DMS114 treated with DMSO at 0.1 percent for 48 hours (cell line): ENCODE measurements at regions not wholly inside any gene's neighbourhood (a gene's known extent, or its start where the extent isn't known, plus 50 kb on each side); places are given as distances from the start of the nearest gene placed in this dataset.
"Not testable (repeated sequence)": the region's sequence is repeated elsewhere in the genome, so short reads cannot be mapped to it uniquely, and the experiment has no call there.

Source experiments
- DNase-seq: peaks from one replicate; lab custom pipeline; 2025; ENCODE audit not compliant: unreplicated experiment; lab: John Stamatoyannopoulos, UW

DNA sequence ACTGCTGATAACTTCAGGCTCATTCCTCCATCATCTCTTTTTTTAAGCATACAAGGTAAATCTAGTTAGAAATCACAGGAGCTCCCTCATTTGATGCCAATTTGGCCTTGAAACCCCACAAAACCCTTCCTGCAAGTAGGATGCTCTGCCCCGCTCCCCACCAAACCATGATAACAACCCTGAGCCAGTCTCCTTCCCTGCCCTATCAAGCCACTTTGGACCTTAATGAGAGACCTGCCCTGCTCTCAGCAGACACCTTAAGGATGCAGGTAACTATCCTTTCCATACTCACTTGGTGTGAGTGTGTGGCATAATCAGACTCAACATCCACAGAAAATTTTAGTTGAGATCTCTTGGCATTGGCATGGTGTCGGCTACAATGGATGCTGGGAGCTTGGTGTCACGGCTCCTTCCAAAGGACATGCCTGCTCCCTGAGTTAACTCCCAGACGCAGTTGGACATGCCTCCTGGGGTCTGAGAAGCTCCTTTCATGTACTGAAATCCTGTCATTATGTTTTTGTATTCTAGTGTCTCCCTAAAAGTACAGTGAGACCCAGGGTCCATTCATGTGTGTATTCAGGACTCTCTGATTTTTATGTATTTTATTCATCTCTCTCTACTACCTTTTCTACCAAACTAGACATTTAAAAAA is 801.4 kb downstream of the TMEM121 start:
- not testable (repeated sequence) for DNase-seq

- DNase-seq, result not testable (repeated sequence)
Observed at GRCh38 chr14:106329243-106329642, 802.9 kb downstream of the TMEM121 start.

DNA sequence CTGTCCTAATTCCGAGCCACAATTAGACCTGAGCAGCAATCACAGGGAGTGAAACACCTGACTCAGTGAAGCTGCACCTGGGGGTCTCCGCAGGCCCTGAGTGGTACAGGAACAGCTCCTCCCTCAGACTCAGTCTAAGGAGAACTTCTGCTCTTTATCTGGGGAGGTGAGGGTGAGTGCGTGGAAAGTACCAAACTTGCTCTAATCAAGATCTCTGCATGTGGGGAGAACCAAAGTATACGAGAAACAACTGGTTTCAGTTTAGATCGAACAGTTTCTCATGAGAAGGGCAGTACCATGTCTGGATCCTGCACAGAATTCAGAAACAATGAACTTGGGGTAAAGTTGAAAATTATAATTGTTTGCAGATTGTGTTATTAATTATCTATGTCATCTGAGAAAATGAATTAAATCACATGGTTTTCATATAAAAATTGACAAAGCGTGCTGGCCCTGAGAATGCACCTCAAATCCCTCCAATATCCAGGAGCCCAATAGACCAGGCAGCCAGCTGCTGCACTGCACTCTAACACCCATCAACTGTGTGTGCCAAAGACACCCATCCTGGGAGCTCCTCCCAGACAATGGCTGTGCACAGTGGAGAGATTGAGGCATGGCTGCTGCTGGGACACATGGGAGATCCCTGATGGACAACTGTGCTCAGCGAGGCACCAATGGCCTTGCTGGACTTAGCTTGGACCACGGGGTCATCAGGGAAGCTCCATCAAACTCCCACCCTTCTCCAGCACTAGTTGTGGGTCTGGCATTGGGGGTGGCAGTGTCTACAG is 803.8 kb downstream of the TMEM121 start:
- DNase-seq, result not testable (repeated sequence)

DNA sequence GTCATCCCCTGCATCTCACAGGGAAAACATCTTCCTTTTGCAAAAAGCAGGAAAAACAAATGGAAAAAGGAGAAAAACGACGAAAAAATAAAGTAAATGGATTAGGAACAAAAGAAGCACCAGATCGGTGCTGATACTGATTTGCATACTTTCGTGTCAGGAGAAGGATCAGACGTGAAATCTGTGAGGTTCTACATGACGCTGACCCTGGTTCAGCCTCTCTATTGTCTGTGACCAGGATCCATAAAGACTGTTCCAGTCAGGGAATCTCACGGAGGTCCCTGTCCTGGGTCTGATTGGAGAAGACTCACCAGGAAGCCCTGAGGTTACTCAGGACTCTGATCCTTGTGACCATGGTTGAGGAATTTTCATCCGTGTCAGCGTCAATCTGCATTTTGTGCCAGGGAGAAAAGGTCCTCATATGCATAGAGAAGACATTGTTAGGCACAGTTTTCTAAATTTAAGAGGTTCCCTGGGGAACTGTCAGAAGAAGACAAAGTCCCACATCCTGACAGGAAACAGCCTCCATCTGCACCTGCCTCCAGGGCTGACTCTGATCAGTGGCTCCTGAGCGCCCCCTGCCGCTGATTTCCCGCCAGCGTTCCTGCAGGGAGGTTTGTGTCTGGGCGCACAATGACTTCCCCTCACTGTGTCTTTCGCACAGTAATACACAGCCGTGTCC is 808.2 kb downstream of the TMEM121 start:
- DNase-seq, result not testable (repeated sequence)

GRCh38 chr14:106335110-106335429 is 808.7 kb downstream of the TMEM121 start:
- not testable (repeated sequence) for DNase-seq

- DNase-seq, result not testable (repeated sequence)
Observed at GRCh38 chr14:106338775-106339174, 812.4 kb downstream of the TMEM121 start.

DNA sequence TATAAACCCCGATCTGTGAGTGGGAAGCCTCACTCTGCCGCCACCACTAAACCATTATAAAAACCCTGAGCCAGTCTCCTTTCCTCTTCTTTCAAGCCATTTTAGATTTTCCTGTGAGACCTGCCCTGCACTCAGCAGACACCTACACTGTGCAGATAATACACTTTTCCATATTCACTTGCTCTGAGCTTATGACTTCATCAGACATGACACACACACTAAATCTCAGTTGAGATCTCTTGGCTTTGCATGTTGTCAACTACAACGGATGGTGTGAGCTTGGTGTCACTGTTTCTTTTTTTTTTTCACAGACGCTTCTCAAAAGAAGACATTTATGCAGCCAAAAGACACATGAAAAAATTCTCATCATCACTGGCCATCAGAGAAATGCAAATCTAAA is 814.3 kb downstream of the TMEM121 start:
- not testable (repeated sequence) for DNase-seq

GRCh38 chr14:106341161-106341560 is 814.8 kb downstream of the TMEM121 start:
- DNase-seq, result not testable (repeated sequence)

- no peak for DNase-seq
Observed at GRCh38 chr14:106343626-106344025, 817.2 kb downstream of the TMEM121 start.

GRCh38 chr14:106344065-106344614 is 817.8 kb downstream of the TMEM121 start:
- DNase-seq, result not testable (repeated sequence)

DNA sequence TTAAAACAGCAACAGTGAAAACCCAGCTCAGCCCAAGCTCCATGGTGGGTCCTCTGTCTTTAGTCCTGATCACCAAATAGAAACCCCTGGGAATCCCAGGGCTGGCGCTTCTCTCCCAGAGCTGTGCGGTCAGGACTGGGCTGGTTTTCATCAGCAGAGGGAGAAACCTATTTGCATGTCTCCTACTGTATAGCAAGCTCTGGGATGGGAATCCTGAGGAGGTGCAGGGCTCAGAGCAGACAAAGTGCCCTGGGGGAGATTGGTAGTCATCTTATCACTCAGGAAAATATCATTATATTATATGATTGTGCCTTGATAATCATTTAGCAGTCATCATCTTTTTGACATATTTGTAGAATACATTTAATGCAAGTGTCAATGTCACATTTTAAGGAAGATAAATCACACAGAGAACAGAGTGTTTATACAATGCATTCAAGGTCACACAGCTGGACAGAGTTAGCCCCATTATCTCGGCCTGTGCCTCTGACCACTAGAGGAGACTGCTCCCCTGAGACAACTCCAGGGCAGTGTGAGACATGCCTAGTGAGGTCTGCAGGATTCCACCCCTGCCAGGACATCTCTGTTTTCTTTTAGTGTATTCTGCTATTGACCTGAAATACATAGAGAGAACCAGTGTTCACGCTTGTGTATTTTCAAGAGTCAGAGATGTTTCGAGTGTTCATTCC is 818.6 kb downstream of the TMEM121 start:
- not testable (repeated sequence) for DNase-seq

GRCh38 chr14:106346084-106346483 is 819.7 kb downstream of the TMEM121 start:
- no peak for DNase-seq

- no peak for DNase-seq
Observed at GRCh38 chr14:106346534-106347290, 820.3 kb downstream of the TMEM121 start.

DNA sequence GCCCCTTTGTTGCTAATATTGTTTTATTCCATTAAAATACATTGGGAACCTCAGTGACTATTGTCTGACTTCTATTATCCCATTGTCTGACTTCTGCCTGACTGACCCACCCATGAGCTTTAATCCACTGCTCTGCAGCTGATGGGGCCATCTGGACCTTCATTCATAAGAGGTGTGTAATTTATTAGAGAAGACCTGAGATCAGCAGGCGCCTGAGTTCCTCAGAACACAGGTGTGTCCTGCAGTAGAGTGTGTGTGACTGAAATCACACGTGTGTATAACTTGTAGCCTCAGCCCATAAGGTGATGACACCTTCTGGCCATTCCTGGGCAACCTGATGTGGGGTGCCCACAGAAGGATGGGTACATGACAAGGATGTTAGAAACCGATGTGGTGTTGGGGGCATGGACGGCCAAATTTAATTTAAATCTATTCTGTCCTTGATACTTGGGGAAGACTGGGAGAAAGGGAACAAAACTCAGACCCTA is 821.0 kb downstream of the TMEM121 start:
- no peak for DNase-seq

DNA sequence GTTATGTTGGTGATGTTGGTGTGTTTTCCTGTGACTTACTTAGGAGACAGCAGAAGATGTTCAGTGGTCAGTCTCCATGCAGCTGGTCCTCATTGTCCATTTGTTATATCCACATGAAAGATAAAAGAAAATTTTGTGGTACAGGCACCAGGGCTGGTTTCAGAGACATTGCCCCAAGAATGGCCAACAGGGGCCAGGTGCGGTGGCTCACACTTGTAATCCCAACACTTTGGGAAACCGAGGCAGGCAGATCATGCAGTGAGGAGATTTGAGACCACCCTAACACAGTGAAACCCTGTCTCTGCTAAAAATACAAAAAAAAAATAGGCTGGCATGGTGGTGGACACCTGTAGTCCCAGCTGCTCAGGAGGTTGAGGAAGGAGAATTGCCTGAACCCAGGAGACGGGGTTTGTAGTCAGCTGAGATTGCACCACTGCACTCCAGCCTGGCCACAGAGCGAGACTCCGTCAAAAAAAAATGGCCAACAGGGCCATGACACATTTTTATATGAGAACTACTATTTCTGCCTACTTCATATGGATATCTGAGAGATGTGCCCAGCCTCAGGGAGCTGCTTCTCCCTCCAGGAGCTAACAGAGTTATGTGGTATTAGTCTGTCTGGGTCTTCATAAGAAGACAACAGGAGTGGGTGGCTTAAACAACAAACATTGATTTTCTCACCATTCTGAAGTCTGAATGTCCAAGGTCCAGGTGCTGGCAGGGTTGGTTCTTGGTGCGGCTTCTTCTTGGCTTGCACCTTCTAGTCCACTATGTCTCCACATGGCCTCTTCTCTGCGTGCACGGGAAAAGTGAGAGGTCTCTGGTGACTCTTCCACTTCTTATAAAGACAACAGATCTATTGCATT is 821.7 kb downstream of the TMEM121 start:
- DNase-seq, result no peak

GRCh38 chr14:106348873-106349540 is 822.6 kb downstream of the TMEM121 start:
- not testable (repeated sequence) for DNase-seq

- DNase-seq, result not testable (repeated sequence)
Observed at GRCh38 chr14:106349678-106350457, 823.5 kb downstream of the TMEM121 start.
